ENCODE measurements at regions not wholly inside any gene's neighbourhood (a gene's known extent, or its start where the extent isn't known, plus 50 kb on each side); places are given as distances from the start of the nearest gene placed in this dataset.

DNA sequence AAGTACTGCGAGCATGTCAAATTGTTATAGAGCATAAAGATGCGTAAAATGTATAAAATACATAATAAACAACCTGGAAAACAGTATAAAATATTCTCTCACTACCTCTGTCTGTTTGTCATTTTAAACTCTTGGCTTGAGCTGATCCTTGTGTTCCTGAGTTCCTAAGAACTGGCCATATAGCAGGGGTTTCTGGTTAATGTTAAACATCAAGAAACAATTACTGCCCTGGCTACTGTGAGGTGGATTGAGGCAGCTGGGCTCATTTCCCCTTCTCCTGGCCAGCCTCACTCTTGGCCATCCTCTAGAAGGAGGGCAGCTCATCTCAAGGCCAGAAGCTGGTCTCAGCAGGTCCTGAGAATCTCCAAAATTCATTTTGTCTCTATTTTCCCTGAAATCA, 297.3 kb upstream of the USP24 start:
- DNase-seq, result no peak
- Histone ChIP-seq H3K4me2 (ENCODE audit: insufficient read depth, insufficient read length, low read length) (no peak overlapping the region), H4K91ac (ENCODE audit: insufficient read length, low read depth, low read length) (no peak overlapping the region), H2BK5ac (ENCODE audit: insufficient read length, low read length) (no peak overlapping the region), H3K27me3 (ENCODE audit: insufficient read depth, low read length) (no peaks in the 10 kb centered on the region), H4K20me1 (ENCODE audit: control insufficient read depth, insufficient read depth, insufficient read length) (no peaks in the 10 kb centered on the region), H4K5ac (ENCODE audit: insufficient read length, low read depth, low read length) (no peak overlapping the region), H2BK120ac (ENCODE audit: low read depth, low read length, poor library complexity, severe bottlenecking) (no peak overlapping the region), H3K56ac (ENCODE audit: insufficient read length, low read depth, low read length) (no peak overlapping the region), H2BK20ac (ENCODE audit: low read depth, low read length, poor library complexity, severe bottlenecking) (no peak overlapping the region), H3K18ac (ENCODE audit: insufficient read length, low read depth, low read length) (no peak overlapping the region), H3K9me3 (ENCODE audit: control insufficient read depth, low read depth, low read length) (no peaks in the 10 kb centered on the region), H3K79me2 (ENCODE audit: insufficient read depth, low read length) (no peaks in the 10 kb centered on the region), H3K14ac (ENCODE audit: insufficient read depth, low read length) (no peak overlapping the region), H3K9ac (ENCODE audit: extremely low read depth, insufficient read length, low read length) (no peak overlapping the region), H3K4ac (ENCODE audit: low read depth, low read length) (no peak overlapping the region), H2AFZ (ENCODE audit: low read length) (no peak overlapping the region), H4K8ac (replicated peaks; ENCODE audit: insufficient read length, low read depth, low read length) (no peak overlapping the region), H2AK5ac (ENCODE audit: insufficient read length, low read length) (no peak overlapping the region), H3K23ac (ENCODE audit: insufficient read length, low read depth, low read length) (no peak overlapping the region), H3T11ph (ENCODE audit: low read length) (no peak overlapping the region), H2BK15ac (ENCODE audit: low read depth, low read length) (no peak overlapping the region), H2BK12ac (ENCODE audit: insufficient read length, low read depth, low read length) (no peak overlapping the region), H3K4me1 (ENCODE audit: insufficient read depth, low read length) (no peaks in the 10 kb centered on the region), H3K79me1 (ENCODE audit: insufficient read depth, low read depth, low read length, poor library complexity, severe bottlenecking) (no peaks in the 10 kb centered on the region), H3K23me2 (ENCODE audit: insufficient read length, low read depth, low read length, poor library complexity, severe bottlenecking) (no peaks in the 10 kb centered on the region), H3K27ac (ENCODE audit: insufficient read length, low read depth, low read length) (no peak overlapping the region)
- Mint-ChIP-seq H3K27me3 (ENCODE audit: low read depth) (peaks cover 2% of the 10 kb centered on the region), H3K4me1 (peaks cover 0 to 4% of the 10 kb centered on the region in 2 experiments; a peak in 1 of 4 replicates), H3K27ac (no peak overlapping the region; a peak in 1 of 7 replicates), H3K4me3 (no peak overlapping the region), H3K9me3 (no peaks in the 10 kb centered on the region), H3K36me3 (ENCODE audit: insufficient read depth in 1 of 3, low read depth in 3 of 3) (no peaks in the 10 kb centered on the region)
- no CpG with 5 or more reads among the region's 2 CpGs for WGBS (ENCODE audit: extremely low coverage, insufficient read length, low lambda C conversion rate)
- TF ChIP-seq, protein P1, sequence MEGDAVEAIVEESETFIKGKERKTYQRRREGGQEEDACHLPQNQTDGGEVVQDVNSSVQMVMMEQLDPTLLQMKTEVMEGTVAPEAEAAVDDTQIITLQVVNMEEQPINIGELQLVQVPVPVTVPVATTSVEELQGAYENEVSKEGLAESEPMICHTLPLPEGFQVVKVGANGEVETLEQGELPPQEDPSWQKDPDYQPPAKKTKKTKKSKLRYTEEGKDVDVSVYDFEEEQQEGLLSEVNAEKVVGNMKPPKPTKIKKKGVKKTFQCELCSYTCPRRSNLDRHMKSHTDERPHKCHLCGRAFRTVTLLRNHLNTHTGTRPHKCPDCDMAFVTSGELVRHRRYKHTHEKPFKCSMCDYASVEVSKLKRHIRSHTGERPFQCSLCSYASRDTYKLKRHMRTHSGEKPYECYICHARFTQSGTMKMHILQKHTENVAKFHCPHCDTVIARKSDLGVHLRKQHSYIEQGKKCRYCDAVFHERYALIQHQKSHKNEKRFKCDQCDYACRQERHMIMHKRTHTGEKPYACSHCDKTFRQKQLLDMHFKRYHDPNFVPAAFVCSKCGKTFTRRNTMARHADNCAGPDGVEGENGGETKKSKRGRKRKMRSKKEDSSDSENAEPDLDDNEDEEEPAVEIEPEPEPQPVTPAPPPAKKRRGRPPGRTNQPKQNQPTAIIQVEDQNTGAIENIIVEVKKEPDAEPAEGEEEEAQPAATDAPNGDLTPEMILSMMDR (conservative IDR thresholded peaks at IDR 0.05), result no peak

All from H9 (cell line).